H1 (cell line): ENCODE measurements at regions not wholly inside any gene's neighbourhood (a gene's known extent, or its start where the extent isn't known, plus 50 kb on each side); places are given as distances from the start of the nearest gene placed in this dataset.

Experiments used
- FOSL1 ChIP-seq: IDR thresholded peaks from 2 replicates; pipeline ENCODE4 v1.6.1; 2011; ENCODE audit warnings: mild to moderate bottlenecking, low read depth, low read length, moderate library complexity; ENCODE audit not compliant: insufficient read depth
- JUN ChIP-seq: IDR thresholded peaks from 2 replicates; pipeline ENCODE4 v1.6.1; 2011; ENCODE audit warnings: low read depth, mild to moderate bottlenecking, improper control_type of control experiment, low read length
- RAD21 ChIP-seq, 2 experiments: IDR thresholded peaks in 1 of 2; conservative IDR thresholded peaks in 1 of 2; 2 replicates each; pipeline ENCODE4 v1.6.1; 2011; ENCODE audit warnings: low read depth in 2 of 2, low read length in 2 of 2, improper control_type of control experiment in 1 of 2, inconsistent platforms in 1 of 2, mild to moderate bottlenecking in 1 of 2, moderate library complexity in 1 of 2
- RFX5 ChIP-seq: IDR thresholded peaks from 2 replicates; pipeline ENCODE4 v1.6.1; 2011; ENCODE audit warnings: low read depth, low read length, improper control_type of control experiment, borderline replicate concordance
- TEAD4 ChIP-seq: IDR thresholded peaks from 2 replicates; pipeline ENCODE4 v1.6.1; 2012; ENCODE audit warnings: low read depth, low read length, inconsistent platforms, mixed read lengths

DNA sequence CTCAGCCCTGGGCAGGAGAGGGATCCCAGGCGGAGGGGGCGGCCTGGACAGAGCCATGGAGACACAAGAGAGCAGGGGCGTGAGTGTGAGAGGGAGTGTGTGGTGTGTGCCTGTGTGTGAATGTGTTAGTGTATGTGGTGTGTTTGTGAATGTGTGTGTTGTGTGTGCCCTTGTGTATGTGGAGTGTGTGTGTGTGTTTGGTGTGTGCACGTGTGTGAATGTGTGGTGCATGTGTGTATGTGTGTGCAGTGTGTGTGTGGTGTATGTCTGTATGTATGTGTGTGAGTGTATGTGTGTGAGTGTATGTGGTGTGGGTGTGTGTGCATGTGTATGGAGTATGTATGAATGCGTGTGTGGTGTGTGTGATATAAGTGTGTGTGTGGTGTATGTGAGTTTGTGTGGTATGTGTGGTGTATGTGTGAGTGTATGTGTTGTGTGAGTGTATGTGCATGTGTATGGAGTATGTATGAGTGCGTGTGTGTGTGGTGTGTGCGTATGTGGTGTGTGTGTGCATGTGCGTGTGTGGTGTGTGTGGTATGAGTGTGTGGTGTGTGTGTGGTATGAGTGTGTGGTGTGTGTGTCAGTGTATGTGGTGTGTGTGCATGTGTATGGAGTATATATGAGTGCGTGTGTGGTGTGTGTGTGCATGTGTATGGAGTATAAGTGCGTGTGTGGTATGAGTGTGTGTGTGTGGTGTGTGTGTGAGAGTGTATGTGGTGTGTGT lies 175.2 kb upstream of the AFDN start (continued):
- TF ChIP-seq RAD21 (IDR thresholded peaks at IDR 0.05 in 1 of 2, conservative IDR thresholded peaks at IDR 0.05 in 1 of 2; ENCODE audit: low read depth in 2 of 2, low read length in 2 of 2) (no peak), TEAD4 (no peak), FOSL1 (no peak), RFX5 (no peak), JUN (no peak)
